NCI-H774 (cell line): ENCODE measurements at regions not wholly inside any gene's neighbourhood (a gene's known extent, or its start where the extent isn't known, plus 50 kb on each side); places are given as distances from the start of the nearest gene placed in this dataset.

ENCODE experiments used
- DNase-seq: peaks from one replicate; lab custom pipeline; 2025; lab: John Stamatoyannopoulos, UW

- no peak for DNase-seq
Observed at GRCh38 chr13:103794526-103794925, 728.3 kb upstream of the SLC10A2 start.

- no peak for DNase-seq
Observed at GRCh38 chr13:103788061-103788652, 721.9 kb upstream of the SLC10A2 start.

GRCh38 chr13:103772576-103772975 lies 706.4 kb upstream of the SLC10A2 start:
- no peak for DNase-seq

GRCh38 chr13:103762523-103762922 lies 696.3 kb upstream of the SLC10A2 start:
- no peak for DNase-seq

GRCh38 chr13:103759361-103759760 lies 693.1 kb upstream of the SLC10A2 start:
- no peak for DNase-seq

- no peak for DNase-seq
Observed at GRCh38 chr13:103758222-103758621, 692.0 kb upstream of the SLC10A2 start.

GRCh38 chr13:103757361-103757760 lies 691.1 kb upstream of the SLC10A2 start:
- DNase-seq: no peak

- DNase-seq: no peak
Observed at GRCh38 chr13:103754783-103755182, 688.6 kb upstream of the SLC10A2 start.

- DNase-seq: no peak
Observed at GRCh38 chr13:103734837-103735236, 668.6 kb upstream of the SLC10A2 start.

GRCh38 chr13:103731959-103732358 lies 665.7 kb upstream of the SLC10A2 start:
- no peak for DNase-seq

GRCh38 chr13:103730407-103730806 lies 664.2 kb upstream of the SLC10A2 start:
- DNase-seq: no peak

- DNase-seq: no peak
Observed at GRCh38 chr13:103726808-103727207, 660.6 kb upstream of the SLC10A2 start.

GRCh38 chr13:103716718-103717117 lies 650.5 kb upstream of the SLC10A2 start:
- no peak for DNase-seq

GRCh38 chr13:103715335-103715734 lies 649.1 kb upstream of the SLC10A2 start:
- DNase-seq: no peak

GRCh38 chr13:103703246-103703645 lies 637.0 kb upstream of the SLC10A2 start:
- no peak for DNase-seq

GRCh38 chr13:103698000-103698399 lies 631.8 kb upstream of the SLC10A2 start:
- no peak for DNase-seq

GRCh38 chr13:103695320-103695719 lies 629.1 kb upstream of the SLC10A2 start:
- DNase-seq: no peak

GRCh38 chr13:103694471-103694870 lies 628.3 kb upstream of the SLC10A2 start:
- DNase-seq: no peak

GRCh38 chr13:103694033-103694432 lies 627.8 kb upstream of the SLC10A2 start:
- DNase-seq: no peak

GRCh38 chr13:103692442-103692841 lies 626.2 kb upstream of the SLC10A2 start:
- DNase-seq: no peak

- no peak for DNase-seq
Observed at GRCh38 chr13:103676329-103676728, 610.1 kb upstream of the SLC10A2 start.

- no peak for DNase-seq
Observed at GRCh38 chr13:103671547-103671946, 605.3 kb upstream of the SLC10A2 start.

- no peak for DNase-seq
Observed at GRCh38 chr13:103663996-103664395, 597.8 kb upstream of the SLC10A2 start.

GRCh38 chr13:103656311-103656710 lies 590.1 kb upstream of the SLC10A2 start:
- no peak for DNase-seq

GRCh38 chr13:103640606-103641005 lies 574.4 kb upstream of the SLC10A2 start:
- peak; percentile 8 for DNase-seq
